Smooth muscle cell (in vitro differentiated cells): ENCODE measurements at regions not wholly inside any gene's neighbourhood (a gene's known extent, or its start where the extent isn't known, plus 50 kb on each side); places are given as distances from the start of the nearest gene placed in this dataset.

Experiments
- DNase-seq: peaks from one replicate; lab custom pipeline; 2025; ENCODE audit not compliant: unreplicated experiment; lab: John Stamatoyannopoulos, UW
- H2AFZ ChIP-seq: fragments of 200-600 bp; sonication (generic); 2 replicates; pipeline ENCODE4 v1.6.0; 2016; ENCODE audit warnings: antibody characterized with exemption, low read depth, mild to moderate bottlenecking
- H3F3A ChIP-seq: fragments of 200-600 bp; sonication (generic); 2 replicates; pipeline ENCODE4 v1.6.0; 2017; ENCODE audit warnings: antibody characterized with exemption, low read depth
- H3K27ac ChIP-seq: fragments of 200-600 bp; sonication (generic); 2 replicates; pipeline ENCODE4 v1.5.1; 2016; ENCODE audit warnings: low read depth, mild to moderate bottlenecking
- H3K27me3 ChIP-seq: fragments of 200-600 bp; sonication (generic); 2 replicates; pipeline ENCODE4 v1.6.1; 2016; ENCODE audit warnings: low read depth, mild to moderate bottlenecking
- H3K36me3 ChIP-seq: fragments of 200-600 bp; sonication (generic); 2 replicates; pipeline ENCODE4 v1.5.1; 2016; ENCODE audit warnings: low read depth
- H3K4me1 ChIP-seq: fragments of 200-600 bp; sonication (generic); 2 replicates; pipeline ENCODE4 v1.5.1; 2016; ENCODE audit warnings: low read depth
- H3K4me2 ChIP-seq: fragments of 200-600 bp; sonication (generic); 2 replicates; pipeline ENCODE4 v1.6.0; 2016; ENCODE audit warnings: mild to moderate bottlenecking
- H3K4me3 ChIP-seq: fragments of 200-600 bp; sonication (generic); 2 replicates; pipeline ENCODE4 v1.5.1; 2016; ENCODE audit warnings: mild to moderate bottlenecking
- H3K79me2 ChIP-seq: fragments of 200-600 bp; sonication (generic); 2 replicates; pipeline ENCODE4 v1.6.0; 2016; ENCODE audit warnings: low read depth, mild to moderate bottlenecking
- H3K9ac ChIP-seq: fragments of 200-600 bp; sonication (generic); 2 replicates; pipeline ENCODE4 v1.6.0; 2016; ENCODE audit warnings: low read depth
- H3K9me3 ChIP-seq: fragments of 200-600 bp; sonication (generic); replicated peaks from 2 replicates; pipeline ENCODE4 v1.5.1; 2016; ENCODE audit warnings: low read depth
- H4K20me1 ChIP-seq: fragments of 200-600 bp; sonication (generic); 2 replicates; pipeline ENCODE4 v1.6.0; 2016; ENCODE audit warnings: low read depth
- WGBS: methylation state at CpG from one replicate; pipeline ENCODE4 v1.1.7; 2016; ENCODE audit warnings: low lambda C conversion rate; 5-methylcytosine and 5-hydroxymethylcytosine counted together
- TF ChIP-seq, protein P1 (sequence below): fragments of 200-600 bp; sonication (generic); IDR thresholded peaks from 2 replicates; pipeline ENCODE4 v1.5.1; 2017; ENCODE audit warnings: borderline replicate concordance, mild to moderate bottlenecking, antibody characterized with exemption; ENCODE audit not compliant: insufficient read depth, poor library complexity, severe bottlenecking

DNA sequence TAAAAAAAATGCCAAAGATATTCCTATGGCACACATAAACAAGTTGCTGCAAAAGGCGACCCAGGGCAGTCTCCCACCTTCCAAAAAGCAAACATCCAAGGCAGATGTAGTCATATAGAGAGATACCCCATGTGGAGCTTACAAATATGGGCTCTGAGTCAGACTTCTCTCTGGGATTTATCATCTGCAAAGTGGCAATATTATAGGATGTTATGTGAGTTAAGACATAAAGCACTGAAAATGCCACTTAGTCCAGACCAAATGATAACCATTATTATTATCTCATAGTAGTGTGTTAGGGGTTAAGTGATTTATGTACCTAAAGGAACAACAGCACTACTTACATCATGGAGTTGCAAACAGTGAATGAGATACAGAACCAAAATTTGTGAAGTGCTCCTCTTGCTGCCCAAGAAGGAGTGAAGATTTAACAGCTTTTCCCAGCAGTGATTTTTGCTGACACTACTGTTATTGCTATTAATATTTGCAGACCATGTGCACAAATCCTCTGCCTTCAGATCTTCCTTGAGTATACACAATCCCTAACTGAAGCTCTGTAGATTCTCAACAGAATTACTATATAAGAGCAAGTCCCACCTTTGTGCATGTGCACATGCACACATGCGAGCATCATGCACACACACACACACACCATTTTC, 560.0 kb upstream of the SALL1 start:
- Histone ChIP-seq H2AFZ (no peak overlapping the region), H3F3A (no peaks in the 10 kb centered on the region), H3K36me3 (no peaks in the 10 kb centered on the region), H3K27ac (no peak overlapping the region), H3K9me3 (no peaks in the 10 kb centered on the region), H3K4me3 (no peak overlapping the region), H3K4me2 (no peak overlapping the region), H3K9ac (no peak overlapping the region), H3K79me2 (no peaks in the 10 kb centered on the region), H4K20me1 (no peaks in the 10 kb centered on the region), H3K27me3 (no peaks in the 10 kb centered on the region), H3K4me1 (no peaks in the 10 kb centered on the region)
- 72% methylated on average over 2 of the region's 2 CpGs for WGBS
- TF ChIP-seq, protein P1, sequence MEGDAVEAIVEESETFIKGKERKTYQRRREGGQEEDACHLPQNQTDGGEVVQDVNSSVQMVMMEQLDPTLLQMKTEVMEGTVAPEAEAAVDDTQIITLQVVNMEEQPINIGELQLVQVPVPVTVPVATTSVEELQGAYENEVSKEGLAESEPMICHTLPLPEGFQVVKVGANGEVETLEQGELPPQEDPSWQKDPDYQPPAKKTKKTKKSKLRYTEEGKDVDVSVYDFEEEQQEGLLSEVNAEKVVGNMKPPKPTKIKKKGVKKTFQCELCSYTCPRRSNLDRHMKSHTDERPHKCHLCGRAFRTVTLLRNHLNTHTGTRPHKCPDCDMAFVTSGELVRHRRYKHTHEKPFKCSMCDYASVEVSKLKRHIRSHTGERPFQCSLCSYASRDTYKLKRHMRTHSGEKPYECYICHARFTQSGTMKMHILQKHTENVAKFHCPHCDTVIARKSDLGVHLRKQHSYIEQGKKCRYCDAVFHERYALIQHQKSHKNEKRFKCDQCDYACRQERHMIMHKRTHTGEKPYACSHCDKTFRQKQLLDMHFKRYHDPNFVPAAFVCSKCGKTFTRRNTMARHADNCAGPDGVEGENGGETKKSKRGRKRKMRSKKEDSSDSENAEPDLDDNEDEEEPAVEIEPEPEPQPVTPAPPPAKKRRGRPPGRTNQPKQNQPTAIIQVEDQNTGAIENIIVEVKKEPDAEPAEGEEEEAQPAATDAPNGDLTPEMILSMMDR = no peak
- no peak for DNase-seq

GRCh38 chr16:51710186-51710585, 559.1 kb upstream of the SALL1 start:
- no peak overlapping the region for H3K9ac ChIP-seq
- no peaks in the 10 kb centered on the region for H3F3A ChIP-seq
- TF ChIP-seq, protein P1 = no peak
- no peaks in the 10 kb centered on the region for H3K27me3 ChIP-seq
- H3K4me1 ChIP-seq = no peaks in the 10 kb centered on the region
- H3K27ac ChIP-seq = no peak overlapping the region
- no peak overlapping the region for H3K4me3 ChIP-seq
- H3K9me3 ChIP-seq = peaks cover 4% of the 10 kb centered on the region
- no peak for DNase-seq
- H3K36me3 ChIP-seq = no peaks in the 10 kb centered on the region
- H4K20me1 ChIP-seq = no peaks in the 10 kb centered on the region
- no peaks in the 10 kb centered on the region for H3K79me2 ChIP-seq
- H2AFZ ChIP-seq = no peak overlapping the region
- H3K4me2 ChIP-seq = peak overlapping the region; percentile 34
- 60% methylated on average over 10 of the region's 10 CpGs for WGBS

GRCh38 chr16:51708861-51709260, 557.8 kb upstream of the SALL1 start:
- 86% methylated on average over 4 of the region's 4 CpGs for WGBS
- H3F3A ChIP-seq = no peaks in the 10 kb centered on the region
- no peak overlapping the region for H3K4me2 ChIP-seq
- H3K27me3 ChIP-seq = no peaks in the 10 kb centered on the region
- no peaks in the 10 kb centered on the region for H3K36me3 ChIP-seq
- H3K27ac ChIP-seq = no peak overlapping the region
- no peaks in the 10 kb centered on the region for H4K20me1 ChIP-seq
- TF ChIP-seq, protein P1 = no peak
- no peaks in the 10 kb centered on the region for H3K4me1 ChIP-seq
- no peak overlapping the region for H2AFZ ChIP-seq
- H3K79me2 ChIP-seq = no peaks in the 10 kb centered on the region
- no peak for DNase-seq
- no peak overlapping the region for H3K4me3 ChIP-seq
- peaks cover 4% of the 10 kb centered on the region for H3K9me3 ChIP-seq
- H3K9ac ChIP-seq = no peak overlapping the region

DNA sequence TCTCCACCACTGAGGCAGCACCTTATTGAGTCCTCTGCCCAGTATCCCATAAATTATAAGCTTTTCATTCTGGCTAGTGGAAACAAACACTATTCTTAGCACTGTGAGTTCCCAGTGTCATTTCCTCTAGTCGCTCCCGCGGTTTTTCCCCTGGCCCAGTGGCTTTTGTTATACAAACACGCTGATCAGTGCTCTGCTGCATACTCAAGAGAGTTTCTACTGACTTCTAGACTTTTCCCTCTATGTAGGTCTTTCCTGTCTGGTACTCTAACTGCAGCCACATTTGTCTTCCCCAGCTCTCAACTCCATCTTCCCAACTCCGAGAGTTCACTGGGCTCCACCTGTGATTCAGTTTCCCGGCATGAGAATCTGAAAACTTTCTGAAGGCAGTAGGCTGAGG, 556.6 kb upstream of the SALL1 start:
- no peak overlapping the region for H3K4me3 ChIP-seq
- H4K20me1 ChIP-seq = no peaks in the 10 kb centered on the region
- H3K4me1 ChIP-seq = no peaks in the 10 kb centered on the region
- 50% methylated on average over 6 of the region's 6 CpGs for WGBS
- H3K9ac ChIP-seq = no peak overlapping the region
- no peaks in the 10 kb centered on the region for H3K36me3 ChIP-seq
- no peak for DNase-seq
- no peaks in the 10 kb centered on the region for H3K79me2 ChIP-seq
- H3F3A ChIP-seq = no peaks in the 10 kb centered on the region
- H2AFZ ChIP-seq = no peak overlapping the region
- no peak overlapping the region for H3K4me2 ChIP-seq
- H3K9me3 ChIP-seq = peaks cover 4% of the 10 kb centered on the region
- H3K27ac ChIP-seq = no peak overlapping the region
- H3K27me3 ChIP-seq = peaks cover under 1% of the 10 kb centered on the region
- TF ChIP-seq, protein P1 = no peak
